ENCODE measurements at regions not wholly inside any gene's neighbourhood (a gene's known extent, or its start where the extent isn't known, plus 50 kb on each side); places are given as distances from the start of the nearest gene placed in this dataset.

DNA sequence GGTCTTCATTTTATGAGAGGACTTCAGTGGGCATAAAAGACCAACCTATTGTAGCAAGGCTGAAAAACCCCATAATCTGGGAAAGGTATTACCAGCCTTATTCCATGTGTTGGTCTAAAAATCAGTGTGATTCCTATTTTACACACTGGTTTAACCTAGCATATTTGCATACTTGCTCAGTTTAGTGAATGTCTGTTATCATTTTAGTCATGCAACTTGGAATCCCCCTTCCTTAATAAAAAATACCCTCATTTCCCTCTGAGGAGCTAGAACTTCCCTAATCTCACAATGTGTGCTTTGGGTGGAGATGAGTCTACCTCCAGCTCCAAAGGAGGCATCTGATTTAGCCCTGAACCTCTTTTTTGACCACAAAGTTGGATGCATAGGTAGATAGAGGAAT lies 312.8 kb upstream of the SORCS1 start:
- no peak for DNase-seq (ENCODE audit: low read depth)

DNA sequence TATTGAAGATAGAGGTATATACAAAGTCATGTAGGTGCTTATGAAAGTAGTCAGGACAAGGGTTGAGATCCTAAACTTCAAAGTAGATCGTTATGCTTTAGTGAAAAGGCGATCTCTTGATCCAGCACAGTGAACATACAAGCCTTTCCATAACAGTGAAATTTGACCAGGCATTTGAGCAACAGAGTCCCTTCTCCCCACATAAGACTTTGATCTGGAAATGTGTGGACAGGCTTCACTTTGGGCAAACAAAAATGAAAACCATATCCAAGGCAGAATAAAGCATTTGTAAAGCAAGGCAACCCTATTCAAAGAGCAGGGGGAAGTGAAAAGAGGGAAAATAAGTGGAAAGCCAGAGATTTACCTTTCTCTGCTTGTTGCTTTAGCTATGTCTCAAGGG lies 311.9 kb upstream of the SORCS1 start:
- no peak for DNase-seq (ENCODE audit: low read depth)

DNA sequence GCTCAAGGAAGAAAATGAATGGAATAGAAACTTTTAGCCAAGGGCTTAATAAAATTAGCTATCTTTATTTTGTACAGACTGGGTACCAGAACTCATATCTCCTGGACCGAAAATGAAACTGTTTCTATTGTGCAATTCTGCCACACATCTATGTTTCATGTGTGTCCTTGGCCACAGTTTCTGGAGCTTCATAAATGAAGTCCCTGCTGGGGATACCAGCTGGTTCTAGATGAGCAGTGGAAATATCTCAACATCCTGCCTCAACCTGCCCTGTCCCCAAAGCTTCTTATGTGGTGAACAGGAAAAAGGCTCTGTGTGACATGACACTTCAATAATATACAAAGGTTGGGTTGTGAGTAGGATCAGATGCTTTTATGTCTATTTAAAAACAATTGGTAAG lies 310.1 kb upstream of the SORCS1 start:
- no peak for DNase-seq (ENCODE audit: low read depth)

- no peak for DNase-seq (ENCODE audit: low read depth)
Observed at GRCh38 chr10:107473225-107473624, 308.7 kb upstream of the SORCS1 start.

DNA sequence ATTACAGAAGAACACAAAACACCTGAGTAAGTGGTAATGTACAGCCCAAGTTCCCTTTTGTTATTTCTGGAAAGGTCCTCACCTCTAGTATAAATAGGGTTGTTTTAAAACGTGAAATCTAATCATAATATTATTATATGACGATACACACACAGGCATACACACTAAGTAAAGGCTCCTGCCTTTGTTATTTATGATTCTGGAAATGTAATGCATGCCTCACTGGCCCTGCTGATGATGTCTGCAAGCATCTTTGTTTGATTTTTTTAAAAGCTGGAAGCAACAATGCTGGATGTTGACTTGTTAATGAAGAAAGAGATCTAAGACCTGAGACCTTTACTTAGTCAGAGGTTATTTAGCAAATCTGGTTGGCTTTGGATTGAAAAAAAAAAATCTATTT lies 307.4 kb upstream of the SORCS1 start:
- DNase-seq (ENCODE audit: low read depth) = no peak

DNA sequence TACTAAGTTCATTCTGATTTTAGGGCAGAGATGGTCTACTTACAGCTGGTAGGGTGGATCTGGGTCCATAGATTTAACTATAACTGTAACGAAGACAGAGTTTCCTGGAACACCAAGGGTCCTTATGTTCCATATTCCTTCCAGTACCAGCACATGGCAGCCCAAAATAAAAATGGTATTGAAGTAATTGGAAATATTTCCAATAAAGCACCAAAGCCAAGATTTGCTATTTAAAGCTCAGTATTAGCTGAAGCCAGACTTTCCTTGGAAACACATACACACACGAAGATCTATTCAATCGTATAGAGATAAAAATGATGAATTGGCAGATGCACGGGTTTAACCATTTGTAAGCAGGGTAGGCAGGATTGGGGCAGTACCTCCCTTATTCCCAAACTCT lies 289.1 kb upstream of the SORCS1 start:
- no peak for DNase-seq (ENCODE audit: low read depth)

DNA sequence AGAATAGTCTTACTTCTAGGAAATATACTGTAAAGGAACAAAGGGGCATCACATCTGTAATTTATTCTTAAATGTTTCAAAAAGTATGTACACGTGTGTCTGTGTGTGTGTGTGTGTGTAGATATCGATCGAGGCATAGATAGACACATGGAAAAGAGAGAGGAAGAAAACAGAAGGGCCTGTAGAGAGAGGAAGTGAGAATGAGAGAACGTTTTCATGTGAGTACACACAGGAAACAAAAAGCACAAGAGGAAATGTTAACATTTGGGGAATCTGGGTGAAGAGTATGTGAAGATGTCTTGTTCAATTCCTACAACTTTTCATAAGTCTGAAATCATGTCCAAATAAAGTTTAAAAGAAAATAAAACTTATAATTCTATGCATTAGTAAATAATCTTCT lies 286.5 kb upstream of the SORCS1 start:
- DNase-seq (ENCODE audit: low read depth) = no peak

- DNase-seq (ENCODE audit: low read depth) = no peak
Observed at GRCh38 chr10:107450056-107450455, 285.6 kb upstream of the SORCS1 start.

DNA sequence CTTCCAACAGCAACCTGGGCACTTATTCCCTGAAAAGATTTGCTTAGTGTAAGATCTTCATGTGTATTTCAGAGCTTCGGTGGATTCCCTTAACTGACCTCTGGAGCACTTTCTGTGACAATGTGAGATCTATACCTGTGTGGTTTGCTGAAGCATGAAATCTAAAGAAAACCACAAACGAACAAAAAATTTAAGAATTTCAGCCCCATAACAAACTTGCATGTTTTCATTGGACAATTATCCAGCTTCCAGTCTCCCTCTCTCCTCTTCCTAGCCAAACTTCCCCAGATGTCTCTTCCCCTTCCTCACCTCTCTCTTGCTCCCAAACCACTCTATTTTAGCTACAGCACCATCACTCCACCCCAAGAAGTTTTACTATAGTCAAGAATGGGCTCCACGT lies 279.9 kb upstream of the SORCS1 start:
- no peak for DNase-seq (ENCODE audit: low read depth)

- DNase-seq (ENCODE audit: low read depth) = no peak
Observed at GRCh38 chr10:107443813-107444212, 279.3 kb upstream of the SORCS1 start.

DNA sequence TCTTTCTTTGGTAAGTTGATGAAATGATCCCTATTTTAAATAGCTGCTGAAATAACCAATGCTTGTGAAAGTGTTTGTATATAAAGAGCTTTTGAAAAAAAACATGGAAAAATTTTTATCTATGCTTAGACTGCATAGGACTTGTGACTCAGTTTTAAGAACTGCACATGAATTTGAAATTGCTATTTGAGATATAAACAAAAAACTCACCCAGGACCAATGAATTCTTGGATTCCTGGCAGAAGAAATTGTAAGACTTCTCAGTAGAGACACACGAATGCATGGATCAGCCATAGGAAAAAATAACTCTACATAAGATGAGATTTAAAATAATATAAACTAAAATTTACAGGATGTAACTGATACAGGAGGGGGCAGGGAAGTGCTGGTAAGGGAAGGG lies 278.8 kb upstream of the SORCS1 start:
- no peak for DNase-seq (ENCODE audit: low read depth)

DNA sequence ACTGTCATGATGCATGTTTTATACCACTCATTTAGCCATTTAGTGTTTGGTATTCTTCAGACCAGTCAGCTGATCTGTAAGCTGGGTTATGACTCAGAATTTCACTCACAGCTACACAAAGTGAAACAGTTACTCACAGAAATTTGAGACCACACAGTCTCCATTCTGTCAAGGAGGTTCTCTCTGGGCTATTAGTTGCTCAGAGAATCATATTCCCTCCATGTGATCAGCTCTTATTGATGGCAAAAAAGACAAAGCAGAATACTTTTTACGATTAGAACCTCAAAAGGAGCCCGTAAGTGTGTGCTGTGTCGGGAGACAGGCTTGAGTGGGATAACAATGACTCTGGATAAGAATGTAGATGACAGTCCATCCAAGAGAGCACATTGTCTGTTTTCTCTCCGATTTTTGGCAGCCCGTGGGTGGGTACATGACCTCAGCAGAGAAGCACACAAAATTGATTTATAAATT lies 277.6 kb upstream of the SORCS1 start:
- no peak for DNase-seq (ENCODE audit: low read depth)

DNA sequence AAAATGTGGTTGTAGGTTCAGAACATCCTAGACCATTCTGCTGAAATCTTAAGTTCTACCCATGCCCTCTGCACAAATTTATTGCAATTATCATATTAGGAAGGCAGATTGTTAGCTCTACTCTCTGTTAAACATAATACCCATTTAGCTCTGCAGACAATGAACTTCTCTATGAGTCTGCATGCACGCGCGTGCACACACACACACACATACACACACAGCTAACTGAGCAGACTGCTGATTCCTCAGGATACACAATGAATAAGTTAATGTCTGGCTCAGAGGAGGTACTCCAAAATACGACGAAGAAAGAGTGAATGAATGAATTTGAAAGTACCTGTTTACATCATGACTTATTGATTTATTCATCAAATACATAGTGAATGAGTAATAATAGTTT lies 276.2 kb upstream of the SORCS1 start:
- DNase-seq (ENCODE audit: low read depth) = no peak

- DNase-seq (ENCODE audit: low read depth) = no peak
Observed at GRCh38 chr10:107437921-107438320, 273.4 kb upstream of the SORCS1 start.

DNA sequence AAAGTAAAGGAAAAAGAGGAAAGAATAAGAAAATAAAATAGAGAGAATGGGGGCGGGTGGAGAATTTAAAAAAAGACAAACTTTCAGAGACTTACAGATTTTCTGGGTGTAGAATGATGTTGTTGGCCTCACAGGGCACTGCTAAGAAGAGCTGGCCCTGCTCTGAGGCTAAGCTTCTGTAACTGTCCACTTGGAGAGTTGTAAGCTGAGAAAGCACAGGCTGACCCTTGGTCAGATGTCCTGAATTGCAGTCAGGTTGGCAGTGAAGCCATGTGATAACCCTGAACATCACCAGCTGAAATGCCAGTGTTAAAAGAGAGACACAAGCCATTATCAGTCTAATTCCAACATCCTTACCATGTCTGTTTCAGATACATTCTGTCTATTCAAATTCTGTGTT lies 272.1 kb upstream of the SORCS1 start:
- DNase-seq (ENCODE audit: low read depth) = no peak

GRCh38 chr10:107434854-107435253 lies 270.3 kb upstream of the SORCS1 start:
- DNase-seq (ENCODE audit: low read depth) = no peak

DNA sequence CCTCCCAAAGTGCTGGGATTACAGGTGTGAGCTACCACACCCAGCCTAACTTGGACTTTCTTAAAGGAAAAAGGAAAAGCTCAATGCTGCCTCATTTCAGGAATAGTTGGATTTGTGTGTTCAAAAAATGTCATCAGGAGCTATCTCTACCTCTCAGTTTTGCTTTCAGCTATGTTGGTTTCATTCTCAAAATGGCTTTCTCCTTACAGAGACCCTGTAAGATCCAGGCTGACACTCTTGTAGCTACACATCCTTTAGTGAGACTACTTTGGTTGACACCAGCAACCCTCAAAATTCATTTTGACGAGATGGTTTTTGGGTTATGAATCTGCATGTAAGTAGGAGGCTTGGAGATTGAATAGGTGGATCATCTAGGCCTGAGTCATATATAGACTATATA lies 269.7 kb upstream of the SORCS1 start:
- no peak for DNase-seq (ENCODE audit: low read depth)

GRCh38 chr10:107433605-107434004 lies 269.1 kb upstream of the SORCS1 start:
- DNase-seq (ENCODE audit: low read depth) = no peak

- no peak for DNase-seq (ENCODE audit: low read depth)
Observed at GRCh38 chr10:107430446-107430845, 265.9 kb upstream of the SORCS1 start.

DNA sequence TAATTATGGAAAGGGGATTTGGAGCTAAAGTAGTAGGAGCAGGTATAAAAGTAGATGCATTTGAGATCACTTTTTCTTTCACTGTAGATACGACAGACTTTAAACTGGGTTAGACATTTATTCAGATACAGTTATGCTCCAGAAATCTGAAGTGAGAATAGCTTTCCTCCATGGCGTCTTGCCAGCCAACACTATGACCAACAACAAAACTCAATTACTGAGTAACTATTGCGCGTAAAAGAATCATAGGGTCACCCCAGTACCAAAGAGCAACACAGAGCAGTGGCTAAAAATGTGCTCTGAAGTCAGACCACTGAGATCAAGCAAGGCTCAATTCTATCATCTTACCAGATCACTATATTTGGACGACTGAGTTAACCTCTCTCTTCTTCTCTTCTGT lies 262.5 kb upstream of the SORCS1 start:
- no peak for DNase-seq (ENCODE audit: low read depth)

DNA sequence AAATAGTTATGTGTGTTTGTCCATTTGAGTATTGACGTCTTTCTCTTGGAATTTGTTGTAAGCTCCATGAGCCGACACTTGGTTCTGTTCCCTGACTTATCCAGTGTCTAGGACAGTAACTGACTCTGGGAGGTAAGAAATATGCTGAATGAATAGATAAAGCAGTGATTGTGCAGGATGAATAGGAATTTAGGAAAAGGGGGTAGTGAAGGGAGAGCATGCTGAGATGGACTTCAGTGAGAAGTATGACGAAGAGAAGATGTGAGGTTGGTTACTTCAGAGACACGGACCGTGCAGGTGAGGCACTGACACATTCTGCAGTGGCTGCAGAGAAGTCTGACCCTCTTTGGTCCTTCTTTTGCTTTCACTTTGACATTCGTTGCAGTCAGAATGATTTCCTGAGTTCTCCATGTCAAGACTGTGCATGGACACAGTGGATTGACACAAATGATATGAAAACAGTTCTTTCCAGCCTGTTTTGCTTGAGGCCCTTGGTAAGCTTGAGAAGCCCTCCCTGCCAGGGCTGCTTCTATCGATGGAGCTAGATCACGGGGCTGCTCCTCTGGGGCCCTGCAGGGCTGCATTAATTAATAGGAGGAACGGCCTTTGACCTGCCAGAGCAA lies 261.5 kb upstream of the SORCS1 start:
- DNase-seq (ENCODE audit: low read depth) = no peak

DNA sequence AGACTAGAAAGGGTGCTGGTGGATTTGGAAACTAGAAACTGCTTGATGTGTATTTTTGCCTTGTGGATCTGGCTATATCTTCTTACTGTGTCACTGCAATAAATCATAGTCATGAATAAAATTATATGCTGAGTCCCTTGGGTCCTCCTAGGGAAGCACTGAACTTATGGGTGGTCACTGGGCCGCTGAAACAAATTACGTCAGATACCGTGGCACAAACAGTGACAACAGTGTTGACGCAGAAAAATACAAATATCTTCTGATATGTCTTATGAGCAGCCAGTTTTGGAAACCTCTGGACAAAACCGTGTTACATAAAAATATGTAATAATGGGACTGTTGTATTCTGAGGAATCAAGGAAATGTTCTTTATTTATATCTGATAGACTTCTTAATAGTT lies 260.1 kb upstream of the SORCS1 start:
- DNase-seq (ENCODE audit: low read depth) = no peak

GRCh38 chr10:107423903-107424302 lies 259.4 kb upstream of the SORCS1 start:
- no peak for DNase-seq (ENCODE audit: low read depth)

- DNase-seq (ENCODE audit: low read depth) = no peak
Observed at GRCh38 chr10:107422681-107423080, 258.2 kb upstream of the SORCS1 start.
